OCI-M1 (cell line): ENCODE measurements at regions not wholly inside any gene's neighbourhood (a gene's known extent, or its start where the extent isn't known, plus 50 kb on each side); places are given as distances from the start of the nearest gene placed in this dataset.

Experiments used
- DNase-seq: peaks from one replicate; lab custom pipeline; 2025; lab: John Stamatoyannopoulos, UW

DNA sequence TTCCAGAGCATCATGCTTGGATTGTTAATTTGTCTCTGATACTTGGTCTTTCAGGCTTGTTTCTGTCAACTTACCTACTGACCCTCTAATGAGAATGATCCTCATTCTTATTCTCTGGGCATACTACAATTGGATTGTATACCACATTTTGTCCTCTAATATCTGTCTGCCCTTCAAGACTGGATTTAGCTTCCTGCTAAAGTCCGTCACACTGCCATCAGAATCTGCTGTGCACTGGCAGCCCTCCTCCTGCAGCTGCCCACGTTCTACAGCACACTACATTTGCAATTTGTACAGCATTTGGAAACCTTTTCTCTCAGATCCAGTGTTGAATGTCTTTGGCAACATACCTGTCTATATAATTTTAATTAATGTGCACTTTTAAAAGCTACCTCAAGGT, 183.1 kb downstream of the ZNF330 start:
- no peak for DNase-seq

DNA sequence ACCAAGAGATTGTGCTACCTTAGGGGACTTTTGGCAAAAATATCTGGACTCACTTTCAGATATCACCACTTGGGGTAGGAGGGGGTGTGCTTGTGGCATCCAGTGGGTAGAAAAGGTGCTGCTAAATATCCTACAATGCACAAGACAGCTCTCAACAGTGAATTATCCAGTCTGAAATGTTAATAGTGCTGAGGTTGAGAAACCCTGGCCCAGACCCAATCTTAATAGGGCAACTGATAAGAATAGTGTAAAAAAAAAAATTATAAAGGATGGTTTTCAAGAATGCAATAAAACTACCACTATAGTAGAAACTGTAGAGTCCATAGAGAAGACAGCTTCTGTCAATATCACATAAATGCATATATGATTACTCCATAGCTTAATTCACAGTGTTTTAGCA, 185.5 kb downstream of the ZNF330 start:
- DNase-seq = no peak

DNA sequence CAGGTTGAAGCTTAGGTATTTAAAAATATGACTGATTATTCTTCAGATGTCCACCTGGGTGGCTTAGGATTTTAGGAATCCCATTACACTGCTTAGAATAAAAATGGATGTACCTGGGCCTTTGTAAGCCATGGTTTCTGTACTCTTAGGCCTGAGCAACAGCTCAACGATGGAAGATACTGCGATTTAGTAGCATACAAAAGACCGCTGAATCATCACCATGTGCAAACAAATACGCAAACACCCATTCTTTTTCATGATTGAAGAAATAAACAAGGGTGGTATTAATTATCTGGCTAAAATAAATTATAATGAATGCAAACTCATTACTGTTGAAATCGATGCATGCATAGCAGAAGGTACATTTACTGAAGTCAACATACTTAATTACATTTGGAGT, 188.9 kb downstream of the ZNF330 start:
- DNase-seq = no peak

DNA sequence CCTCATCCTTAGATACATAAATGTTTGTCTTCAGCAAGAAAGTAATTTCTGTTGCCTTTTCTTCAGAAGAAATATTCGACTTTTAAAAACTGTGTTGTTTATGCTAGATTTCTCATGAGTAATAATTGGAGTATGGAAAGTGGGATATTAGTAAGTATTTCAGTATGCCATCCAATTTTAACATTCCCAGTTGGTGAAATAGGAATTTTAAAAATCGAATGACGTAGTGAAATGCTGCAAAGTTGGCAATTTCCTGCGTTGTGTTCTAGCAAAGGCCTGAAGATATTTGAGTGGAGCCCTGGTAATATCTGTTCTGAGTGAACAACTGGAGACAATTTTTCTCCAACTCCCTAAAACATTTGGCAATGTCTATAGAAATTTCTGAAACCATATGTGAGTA, 190.1 kb downstream of the ZNF330 start:
- no peak for DNase-seq

DNA sequence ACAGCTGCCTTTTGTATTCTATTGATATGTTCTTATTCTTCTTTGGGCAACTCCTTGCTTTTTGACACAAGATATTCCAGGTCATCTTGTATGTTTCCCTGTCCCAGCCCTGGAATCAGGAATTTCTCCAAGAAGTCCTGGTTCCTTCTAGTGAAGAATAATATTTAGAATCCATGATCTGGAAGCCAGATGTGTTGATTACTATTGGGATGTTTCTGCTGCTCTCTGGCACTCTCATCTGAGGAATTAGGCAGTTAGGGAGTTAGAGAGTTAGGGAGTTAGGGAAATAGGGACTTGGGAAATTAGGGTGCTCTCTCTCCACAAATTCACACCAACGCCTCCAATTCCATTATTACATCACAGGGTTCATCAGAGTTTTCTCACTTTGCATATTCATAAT, 191.2 kb downstream of the ZNF330 start:
- no peak for DNase-seq

DNA sequence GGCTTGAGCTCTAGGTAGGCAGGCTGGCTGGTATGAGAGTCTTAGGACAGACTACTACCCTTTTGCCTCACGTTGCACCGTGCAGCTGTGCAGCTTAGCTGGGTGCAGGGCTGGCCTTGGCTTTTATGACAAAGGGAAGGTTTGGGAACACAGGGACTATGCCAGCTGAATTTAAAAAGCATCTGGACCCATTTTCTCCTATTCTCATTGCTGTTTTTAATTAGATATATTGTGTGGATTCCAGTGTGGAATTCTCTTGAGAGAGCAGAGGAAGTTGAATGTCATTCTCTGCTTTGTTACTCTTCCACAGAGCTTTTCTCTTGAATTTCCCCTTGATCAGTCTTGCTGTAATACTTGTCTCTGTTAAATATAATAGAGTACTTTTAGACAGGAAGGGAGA, 192.7 kb downstream of the ZNF330 start:
- no peak for DNase-seq

DNA sequence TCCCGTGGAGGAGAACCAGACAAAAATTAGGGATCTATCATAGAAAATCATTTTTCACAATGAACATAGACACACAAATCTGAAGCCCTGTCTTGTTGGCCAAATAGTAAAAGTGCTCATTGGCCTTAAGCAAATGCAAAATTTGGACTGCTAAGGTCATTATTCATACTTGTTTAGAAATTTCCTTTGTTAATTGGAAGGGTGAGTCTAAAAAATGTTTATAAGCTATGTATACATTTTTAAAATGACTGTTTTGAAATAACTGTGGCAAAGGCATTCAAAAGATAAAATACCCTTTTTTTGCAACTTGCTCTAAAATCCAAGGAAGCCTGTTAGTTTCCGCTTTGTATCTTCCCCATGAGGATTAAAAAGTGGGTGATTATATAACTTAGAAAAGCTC, 195.0 kb downstream of the ZNF330 start:
- no peak for DNase-seq

DNA sequence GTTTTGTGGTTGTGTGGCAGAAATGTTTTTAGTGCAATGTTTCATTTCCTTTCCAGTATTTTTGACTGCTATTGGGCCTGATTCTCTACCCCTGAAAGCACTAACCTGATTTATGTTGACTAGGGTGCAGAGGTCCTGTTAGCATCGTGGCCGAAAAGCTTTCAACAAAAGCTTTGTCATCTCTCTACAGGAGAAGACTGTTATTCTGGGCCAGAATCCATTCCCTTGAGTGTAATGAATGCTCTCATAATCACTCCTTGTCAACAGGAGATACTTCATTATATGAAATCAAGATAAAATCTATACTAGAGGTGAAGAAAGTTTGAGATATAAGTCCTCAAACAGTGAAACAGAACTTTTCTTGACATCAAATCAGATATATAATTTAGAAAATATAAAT, 195.5 kb downstream of the ZNF330 start:
- DNase-seq = no peak

DNA sequence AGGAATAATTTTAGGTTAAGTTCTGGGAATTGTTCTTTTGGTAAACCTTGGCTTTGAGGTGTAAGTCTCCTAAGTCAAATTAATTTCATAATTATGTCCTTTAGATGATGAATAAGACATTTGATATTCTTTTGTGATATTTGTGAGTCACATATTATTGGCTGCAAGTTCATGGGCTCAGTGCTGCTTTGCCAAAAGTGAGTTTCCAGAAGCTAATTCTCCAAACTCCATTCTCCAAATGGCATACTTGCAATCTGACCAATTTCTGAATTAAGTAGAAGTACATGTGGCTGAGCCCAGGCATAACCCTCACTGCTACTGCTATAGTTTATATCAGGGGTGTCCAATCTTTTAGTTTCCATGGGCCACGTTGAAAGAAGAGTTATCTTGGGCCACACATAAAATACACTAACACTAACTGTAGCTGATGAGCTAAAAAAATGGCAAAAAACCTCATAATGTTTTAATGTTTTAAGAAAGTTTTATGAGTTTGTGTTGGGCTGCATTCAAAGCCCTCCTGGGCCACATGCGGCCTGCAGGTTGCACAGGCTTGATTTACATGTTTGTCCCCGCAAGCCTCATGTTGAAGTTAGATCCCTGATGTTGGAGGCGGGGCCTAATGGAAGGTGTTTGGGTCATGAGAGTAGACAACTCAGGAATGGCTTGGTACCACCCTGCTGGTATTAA, 196.1 kb downstream of the ZNF330 start:
- no peak for DNase-seq

DNA sequence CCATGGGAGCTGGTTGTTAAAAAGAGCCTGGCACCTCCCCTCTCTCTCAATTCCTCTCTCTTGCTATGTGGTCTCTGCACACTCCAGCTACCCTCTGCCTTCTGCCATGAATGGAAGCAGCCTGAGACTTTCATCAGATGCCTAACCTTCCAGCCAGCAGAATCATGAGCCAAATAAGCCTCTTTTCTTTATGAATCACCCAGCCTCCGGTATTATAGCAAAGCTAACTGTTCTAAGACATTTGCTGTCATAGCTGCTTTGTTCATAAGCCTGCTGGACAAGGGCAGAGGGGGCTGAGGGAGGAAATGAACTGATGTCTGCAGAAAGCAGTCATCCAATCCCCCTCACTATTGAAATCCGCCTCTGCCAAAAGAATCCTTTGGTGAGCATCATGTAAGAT, 196.7 kb downstream of the ZNF330 start:
- DNase-seq = no peak

DNA sequence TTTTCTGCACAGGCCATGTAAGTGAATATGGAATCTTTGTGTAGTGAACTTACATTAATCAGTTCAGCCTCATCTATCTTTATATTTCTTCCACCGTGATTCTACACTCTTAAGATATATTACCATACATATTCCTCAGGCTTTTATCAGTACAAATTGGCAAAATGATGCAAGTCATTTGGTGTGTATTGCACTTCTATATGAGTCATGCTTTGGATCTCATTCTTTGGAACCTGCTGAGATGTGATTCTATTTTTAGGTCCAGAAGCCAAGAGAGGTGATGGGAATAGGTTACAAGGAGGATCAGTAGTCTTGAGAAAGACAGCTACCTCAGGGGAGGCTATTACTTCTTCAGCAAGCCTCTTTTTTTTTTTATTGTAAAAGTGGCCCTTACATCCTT, 204.4 kb downstream of the ZNF330 start:
- peak; percentile 36 for DNase-seq

DNA sequence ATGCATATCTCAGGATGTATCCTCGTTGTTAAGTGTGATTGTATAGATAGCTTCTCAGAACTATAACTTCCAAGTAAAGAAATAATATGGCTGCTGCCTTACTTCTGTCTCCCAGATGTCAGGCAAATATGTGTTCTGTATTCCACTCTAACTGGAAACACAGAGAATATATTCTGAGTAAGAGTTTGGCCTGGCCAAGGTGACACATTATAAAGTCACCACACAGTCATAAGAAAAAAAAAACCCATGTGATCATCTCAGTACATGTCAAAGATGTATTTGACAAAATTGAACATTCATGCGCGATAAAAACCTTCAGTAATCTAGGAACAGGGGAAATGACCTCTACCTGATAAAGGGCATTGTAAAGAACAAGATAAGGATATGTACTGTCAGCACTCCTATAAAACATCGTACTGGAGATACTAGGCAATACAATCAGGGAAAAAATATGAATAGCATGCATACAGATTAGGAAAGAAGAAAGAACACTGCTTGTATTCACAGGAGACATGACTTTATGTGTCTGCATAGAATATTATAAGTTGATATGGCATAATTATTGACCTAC, 207.1 kb downstream of the ZNF330 start:
- DNase-seq = no peak

DNA sequence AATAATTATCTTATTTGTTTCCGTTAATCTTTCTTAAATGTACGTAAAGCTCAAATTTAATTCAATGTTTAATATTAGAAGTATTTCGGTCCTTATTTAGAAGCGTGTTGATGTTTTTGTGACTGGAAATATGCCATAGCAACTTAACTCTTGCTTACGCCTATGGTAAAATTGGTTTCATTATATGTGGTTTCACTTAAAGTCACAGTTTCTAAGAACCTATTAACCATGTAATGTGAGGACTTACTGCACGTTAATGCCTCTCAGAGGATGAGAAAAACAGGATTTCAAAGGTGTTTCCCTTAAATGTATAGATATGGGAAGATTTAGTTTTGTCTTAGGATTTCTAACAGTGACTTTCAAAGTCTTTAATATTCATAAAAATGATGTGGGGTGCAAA, 206.4 kb upstream of the IL15 start:
- no peak for DNase-seq

DNA sequence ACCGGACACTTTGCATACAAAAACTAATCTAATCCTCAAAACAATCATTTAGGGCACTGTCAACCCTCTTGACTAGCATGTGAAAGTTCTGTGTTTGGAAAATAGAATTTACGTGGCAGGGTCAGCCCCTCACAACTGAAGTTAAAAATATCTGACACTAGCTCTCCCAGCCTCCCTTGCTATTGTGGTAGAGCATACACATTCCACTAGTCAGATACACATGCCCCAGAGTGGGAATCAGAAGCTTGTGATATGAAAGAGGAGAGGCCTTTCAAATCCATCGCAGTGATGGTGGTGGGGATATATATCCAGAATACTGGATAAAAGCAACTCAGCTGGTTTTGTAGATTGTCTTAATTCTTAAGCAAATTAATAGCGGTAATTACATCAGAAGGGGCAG, 205.7 kb upstream of the IL15 start:
- DNase-seq = no peak

DNA sequence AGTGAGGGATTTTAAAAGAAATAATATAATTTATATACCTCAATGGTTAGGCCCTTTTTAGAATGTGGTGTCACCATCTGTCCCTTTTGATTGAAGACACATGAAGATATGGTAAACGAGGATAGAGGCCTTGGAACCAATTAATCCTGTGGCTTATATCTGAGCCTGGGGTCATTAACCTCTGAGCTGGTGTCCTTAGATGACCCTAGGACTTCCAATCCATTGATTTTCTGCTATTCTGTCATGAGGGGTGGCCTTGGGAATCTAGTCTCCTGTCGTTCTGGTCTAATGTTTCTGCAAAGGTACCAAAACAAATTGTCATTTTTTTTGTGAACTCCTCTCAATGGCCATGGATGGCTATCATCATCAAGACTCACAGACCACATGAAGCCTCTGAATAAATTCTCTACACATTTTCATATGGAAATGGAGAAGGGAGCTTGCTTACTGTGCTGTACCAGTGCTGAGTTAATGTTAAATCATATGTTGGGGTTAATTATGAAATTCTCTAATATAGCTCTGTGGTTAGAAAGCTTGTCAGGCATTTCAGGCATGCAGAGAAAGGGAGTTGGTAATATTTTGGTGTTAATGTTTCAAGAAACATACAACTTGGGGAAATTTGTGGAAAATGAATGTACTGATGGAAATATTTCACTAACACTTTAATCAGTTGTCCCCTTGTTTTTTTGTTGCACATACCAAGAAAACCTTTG, 204.2 kb upstream of the IL15 start:
- no peak for DNase-seq

DNA sequence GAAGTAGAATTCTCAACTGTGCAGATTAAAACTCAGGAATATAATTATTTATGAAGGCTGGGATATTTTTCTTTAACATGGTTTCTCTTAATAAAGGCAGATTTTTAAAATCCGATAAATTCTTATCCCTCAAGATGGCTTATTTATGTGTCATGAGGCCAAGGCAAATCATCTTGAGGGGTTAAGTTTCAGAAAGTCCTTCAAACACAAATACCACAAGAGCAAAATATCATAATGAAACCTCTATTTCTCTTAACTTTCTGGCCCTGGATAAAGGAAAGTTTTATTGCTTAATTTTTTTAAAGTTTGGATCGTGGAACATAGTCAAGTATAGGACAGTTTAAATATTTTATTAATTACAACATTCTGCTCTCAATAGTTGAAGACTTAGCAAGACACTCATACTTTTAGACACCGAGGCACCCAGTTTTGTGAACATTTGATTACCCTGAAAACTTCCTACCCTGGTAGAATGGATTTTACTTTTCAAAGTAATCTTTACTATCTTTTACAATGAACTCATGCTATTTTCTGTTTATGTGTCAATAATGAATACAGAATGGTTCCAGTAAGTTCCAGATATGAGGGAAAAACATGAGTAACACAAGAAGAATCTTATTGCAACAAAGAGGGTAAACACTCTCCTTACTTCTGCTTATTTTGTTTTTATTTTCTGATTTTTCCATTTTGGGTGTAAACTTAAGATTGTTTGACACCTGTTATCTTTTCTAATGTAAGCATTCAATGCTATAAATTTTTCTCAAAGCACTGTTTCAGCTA, 200.7 kb upstream of the IL15 start:
- no peak for DNase-seq

DNA sequence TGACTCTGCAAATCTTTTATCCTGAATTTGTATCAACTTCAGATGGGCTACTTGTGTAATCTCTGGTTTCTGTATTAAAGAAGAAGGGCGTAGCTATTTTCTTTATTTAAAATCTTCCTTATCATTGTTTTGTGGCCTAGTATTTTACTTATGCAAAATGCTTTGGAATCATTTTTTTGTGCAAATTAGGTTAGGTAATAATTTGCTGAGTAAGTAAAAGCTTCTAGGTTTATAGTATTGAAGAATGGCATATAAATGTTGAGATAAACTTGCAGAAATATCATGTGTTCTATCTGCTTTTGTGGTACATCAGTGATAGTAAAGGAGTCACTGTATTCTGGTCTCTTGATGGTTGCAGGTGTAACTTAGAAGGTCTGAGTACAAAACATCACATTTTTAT, 197.2 kb upstream of the IL15 start:
- no peak for DNase-seq

DNA sequence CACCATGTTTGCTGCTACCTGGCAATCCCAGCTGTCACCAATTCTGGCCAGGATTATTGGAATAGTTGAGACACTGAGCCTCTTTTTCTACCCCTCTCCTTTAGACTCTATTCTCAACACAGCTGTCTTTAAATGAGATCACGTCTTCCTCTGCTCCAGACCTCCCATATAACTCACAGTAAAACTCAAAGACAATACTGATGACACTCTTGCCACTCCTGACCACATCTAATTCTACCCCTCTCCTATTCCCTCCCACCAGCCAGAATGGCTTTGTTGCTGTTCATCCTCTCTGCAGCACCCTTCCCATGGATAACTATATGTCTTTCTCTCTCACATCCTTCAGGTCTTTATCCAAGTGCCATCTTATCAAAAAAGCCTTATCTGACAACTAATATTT, 188.6 kb upstream of the IL15 start:
- no peak for DNase-seq

DNA sequence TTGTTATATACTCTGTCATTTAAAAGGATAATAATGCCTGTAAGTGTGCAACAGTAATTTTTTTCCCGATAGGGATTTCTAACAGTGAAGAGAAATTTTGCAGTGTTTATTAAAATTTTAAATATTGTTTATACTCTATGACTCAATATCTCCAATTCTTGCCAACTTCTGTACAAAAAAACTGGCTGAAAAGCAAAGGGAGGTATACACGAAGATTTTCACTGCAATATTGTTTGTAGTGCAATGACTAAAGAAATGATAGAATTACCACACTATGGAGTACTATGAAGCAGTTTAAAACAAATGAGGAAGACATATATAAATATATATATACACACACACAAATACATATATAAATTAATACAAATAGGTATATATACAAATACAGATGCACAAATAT, 187.9 kb upstream of the IL15 start:
- DNase-seq = no peak

DNA sequence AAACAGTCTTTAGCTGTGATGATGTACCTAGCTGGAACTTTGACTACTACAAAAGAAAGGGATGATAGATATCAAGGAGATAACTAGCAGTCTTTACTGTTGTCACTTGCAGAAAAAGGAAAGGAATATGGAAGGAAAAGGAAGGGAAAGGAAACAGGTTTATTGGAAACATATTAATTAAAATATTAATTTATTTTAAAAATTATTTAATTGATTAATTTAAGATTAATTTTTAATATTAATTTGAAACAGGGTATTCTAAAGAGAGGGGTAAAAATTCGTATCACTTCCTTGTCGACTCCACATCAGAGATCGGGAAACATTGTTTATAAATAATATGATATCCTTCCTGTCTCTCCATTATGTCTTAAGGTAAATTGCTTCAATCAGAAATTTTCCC, 186.5 kb upstream of the IL15 start:
- DNase-seq = no peak

DNA sequence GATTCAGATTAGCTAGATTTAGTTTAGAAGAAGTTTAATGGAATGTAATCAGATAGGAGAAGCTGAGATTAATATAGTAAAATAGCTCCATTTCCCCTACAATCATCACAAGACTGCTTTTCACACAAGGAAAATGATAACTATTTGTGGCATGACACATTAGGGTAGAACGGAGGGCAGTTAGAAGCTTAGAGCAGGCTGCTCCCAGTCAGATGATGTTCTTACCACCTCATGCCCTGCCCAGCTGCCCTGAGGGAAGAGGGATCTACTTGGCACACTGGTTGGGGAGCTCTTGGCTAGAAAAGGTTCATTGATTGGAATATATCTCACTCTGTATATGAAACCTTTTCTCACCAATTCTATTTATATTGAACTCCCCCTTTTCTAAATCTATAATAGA, 180.7 kb upstream of the IL15 start:
- DNase-seq = no peak

DNA sequence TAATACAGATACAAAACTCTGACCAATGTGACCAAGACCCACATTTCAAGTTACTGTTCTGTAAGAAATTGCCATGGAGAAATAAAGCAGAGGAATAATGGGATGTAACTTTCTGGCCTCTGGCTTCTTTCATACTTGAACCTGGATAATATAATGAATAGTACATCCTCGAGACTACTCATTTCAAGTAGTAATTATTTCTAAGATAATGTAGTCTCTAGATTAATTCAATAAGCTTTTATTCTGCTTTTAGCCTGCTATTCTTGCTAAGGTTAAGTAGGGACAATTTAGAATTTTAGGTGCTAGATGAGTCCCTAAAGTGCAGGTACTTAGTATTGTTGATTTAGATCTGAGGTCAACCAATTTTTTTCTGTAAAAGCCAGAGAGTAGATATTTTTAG, 178.7 kb upstream of the IL15 start:
- no peak for DNase-seq

DNA sequence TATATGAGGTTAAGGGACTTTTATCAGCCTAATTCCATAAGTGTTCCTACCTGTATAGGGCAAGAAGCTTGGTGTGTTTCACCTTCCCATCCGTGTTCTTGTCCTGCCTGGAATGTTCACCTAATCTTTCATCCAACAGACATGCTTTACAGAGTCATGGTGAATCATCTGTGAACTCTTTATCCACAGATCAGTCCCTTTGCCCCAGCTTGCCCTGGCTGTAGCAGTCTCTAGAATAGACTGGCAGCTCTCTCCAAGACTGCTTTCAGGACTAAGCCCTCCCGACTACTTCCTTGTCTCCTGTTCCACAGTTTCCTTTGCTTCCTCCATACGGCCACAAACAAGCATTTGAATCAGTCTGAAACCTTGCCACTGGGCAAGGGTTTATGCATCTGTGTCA, 177.9 kb upstream of the IL15 start:
- peak; percentile 54 for DNase-seq
